ENCODE measurements at regions not wholly inside any gene's neighbourhood (a gene's known extent, or its start where the extent isn't known, plus 50 kb on each side); places are given as distances from the start of the nearest gene placed in this dataset.
"Not testable (repeated sequence)": the region's sequence is repeated elsewhere in the genome, so short reads cannot be mapped to it uniquely, and the experiment has no call there.

DNA sequence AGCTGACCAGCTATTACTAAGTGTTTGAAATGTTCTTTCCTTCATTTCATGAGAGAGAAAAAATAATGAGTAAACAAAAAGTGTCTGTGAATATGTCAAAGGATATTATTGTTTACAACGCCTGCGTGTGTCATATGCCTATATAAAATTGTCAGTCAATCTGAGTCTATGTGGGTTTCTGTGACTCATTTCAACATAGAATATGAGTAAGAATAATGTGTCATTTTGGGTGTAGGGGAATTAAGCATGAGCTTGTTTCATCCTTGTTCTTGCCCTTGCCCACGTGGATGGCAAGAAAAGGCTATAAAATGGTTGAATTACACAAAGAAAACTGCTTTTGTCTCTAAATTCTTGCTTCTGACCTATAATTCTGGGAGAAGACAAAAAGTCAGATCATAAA lies 466.0 kb downstream of the PTH2R start:
- ATAC-seq = no peak
- intact Hi-C loops (cut with DNase I) = no loop called here

DNA sequence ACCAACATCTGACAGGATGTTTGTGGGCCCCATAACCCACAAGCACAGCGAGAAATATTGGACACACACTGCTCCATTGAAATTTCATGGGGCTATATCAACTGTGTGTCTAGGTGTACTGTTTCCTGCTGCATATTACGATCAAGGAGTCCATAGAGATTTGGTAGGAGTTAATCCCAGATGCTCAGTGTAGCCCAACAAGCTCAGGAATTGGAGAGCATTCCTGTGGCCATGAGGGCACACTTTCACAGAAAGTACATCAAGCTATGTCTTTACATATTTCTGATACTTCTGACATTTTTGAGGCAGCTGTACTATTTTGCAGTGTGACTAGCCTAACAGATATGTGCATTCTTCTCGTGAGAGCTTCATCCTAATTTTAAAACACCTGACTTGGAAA lies 473.1 kb downstream of the PTH2R start:
- intact Hi-C loops (cut with DNase I) = no loop called here
- DNase-seq (ENCODE audit: missing footprints) (no peak), ATAC-seq (no peak)

More for the DNA sequence above, 466.0 kb downstream of the PTH2R start:
- no peak for DNase-seq (ENCODE audit: missing footprints)

DNA sequence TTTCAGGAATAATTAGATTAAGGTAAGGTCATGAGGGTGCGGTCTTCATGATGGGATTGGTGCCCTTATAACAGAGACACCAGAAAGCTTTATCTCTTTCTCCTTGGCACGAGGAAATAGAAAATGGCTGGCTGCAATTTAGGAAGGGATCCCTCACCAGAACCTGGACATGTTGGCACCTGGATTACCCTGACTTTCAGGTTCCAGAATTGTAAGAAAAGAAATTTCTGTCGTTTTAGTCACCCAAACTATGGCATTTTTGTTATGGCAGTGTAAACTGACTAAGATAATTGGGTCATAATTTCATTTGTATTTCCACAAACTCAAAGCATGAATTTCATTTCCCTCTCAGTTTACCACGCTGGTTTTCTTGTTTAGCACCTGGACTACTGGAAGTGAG lies 473.6 kb downstream of the PTH2R start:
- ATAC-seq (no peak), DNase-seq (ENCODE audit: missing footprints) (no peak)
- intact Hi-C loops (cut with DNase I) = no loop called here

DNA sequence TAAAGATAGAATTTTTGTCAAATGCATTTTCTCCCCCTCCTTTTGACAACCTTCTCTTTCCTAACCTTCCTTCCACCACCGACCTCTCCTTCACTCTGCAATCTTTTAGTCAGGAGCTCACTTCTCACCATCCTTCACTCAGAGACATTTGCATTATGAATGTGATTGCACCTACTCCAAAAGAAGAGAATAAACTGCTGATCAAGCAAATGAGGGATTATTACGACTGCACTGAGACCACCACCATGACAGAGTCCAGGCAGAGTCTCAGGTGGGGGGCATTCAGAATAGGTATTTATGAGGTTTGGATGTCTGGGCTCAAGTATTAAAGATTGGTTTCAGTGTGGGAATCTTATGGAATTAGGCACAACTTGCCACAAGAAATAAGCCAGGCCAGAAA lies 483.9 kb downstream of the PTH2R start:
- DNase-seq (ENCODE audit: missing footprints) (no peak), ATAC-seq (no peak)
- intact Hi-C loops (cut with DNase I) = no loop called here

DNA sequence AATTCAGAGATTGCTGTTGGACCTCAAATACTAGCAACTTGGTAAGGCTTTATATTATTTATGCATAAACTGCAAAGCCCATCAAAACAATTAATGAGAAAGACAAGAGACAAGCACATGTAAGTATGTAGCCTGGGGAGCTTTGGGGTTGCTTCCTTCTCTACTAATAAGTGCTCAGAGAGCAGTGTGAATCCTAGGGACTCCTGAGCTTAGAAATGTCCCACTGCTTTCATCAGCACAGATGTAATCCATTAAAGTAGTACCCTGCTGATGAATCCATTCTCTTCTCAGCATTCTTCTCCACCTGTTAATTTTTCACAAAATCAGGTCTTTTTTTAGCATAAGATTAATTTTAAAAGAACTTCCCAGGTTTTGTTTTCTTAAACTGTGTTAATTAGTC lies 485.6 kb downstream of the PTH2R start:
- intact Hi-C loops (cut with DNase I) = no loop called here
- ATAC-seq (no peak), DNase-seq (ENCODE audit: missing footprints) (no peak)

DNA sequence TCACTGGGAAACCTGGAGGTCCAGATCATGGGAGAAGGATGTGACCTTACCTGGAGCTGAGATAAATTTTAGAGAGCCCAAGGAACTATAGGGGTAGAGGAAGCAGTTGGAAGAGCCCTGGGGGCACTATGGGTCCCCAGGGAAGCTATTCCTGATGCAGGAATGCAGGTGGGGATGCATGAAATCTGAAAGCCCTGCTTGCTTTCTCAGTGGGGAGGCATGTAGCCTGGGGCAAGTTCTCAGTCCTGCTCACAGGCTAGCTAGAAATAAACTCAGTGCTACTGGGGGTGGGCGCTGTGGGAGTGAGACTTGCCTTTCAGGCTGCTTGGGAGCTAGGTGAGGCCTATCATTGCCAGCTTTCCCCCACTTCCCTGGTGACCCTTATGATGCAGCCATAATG lies 499.7 kb downstream of the PTH2R start:
- intact Hi-C loops (cut with DNase I) = no loop called here
- no peak for ATAC-seq

DNA sequence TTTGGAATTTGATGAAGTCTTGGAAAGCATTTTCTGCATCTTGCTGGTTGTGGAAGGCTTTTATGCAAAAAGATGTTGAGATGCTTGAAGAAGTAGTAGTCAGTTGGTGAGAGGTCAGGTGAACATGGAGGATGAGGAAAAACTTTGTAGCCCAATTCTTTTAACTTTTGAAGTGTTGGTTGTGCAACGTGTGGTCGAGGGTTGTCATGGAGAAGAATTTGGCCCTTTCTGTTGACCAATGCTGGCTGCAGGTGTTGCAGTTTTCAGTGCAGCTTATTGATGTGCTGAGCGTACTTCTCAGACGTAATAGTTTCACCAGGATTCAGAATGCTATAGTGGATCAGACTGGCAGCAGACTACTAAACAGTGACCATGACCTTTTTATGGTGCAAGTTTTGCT lies 508.4 kb upstream of the MAP2 start:
- no peak for DNase-seq (ENCODE audit: missing footprints)
- no peak for ATAC-seq
- intact Hi-C loops (cut with DNase I) = no loop called here

More for the DNA sequence above, 499.7 kb downstream of the PTH2R start:
- DNase-seq (ENCODE audit: missing footprints) = no peak

DNA sequence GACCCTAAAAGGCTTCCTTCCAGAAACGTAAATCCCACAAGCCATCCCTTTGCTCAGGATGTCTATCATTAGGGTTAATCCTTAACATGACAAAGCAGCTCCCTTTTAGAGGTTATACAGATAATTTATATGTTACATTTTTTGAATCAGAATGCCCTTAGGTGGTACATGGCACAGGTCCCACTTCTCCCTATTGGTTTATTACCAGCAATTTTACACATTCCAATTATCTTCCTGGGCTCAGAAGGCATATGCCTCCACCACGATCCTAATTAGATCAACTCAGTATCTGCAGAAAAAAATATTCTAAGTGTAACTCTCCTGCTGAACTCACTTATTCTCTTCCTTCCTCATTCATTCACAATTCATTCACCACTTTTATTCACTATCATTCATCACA lies 507.0 kb upstream of the MAP2 start:
- ATAC-seq (no peak), DNase-seq (ENCODE audit: missing footprints) (no peak)
- intact Hi-C loops (cut with DNase I) = no loop called here

DNA sequence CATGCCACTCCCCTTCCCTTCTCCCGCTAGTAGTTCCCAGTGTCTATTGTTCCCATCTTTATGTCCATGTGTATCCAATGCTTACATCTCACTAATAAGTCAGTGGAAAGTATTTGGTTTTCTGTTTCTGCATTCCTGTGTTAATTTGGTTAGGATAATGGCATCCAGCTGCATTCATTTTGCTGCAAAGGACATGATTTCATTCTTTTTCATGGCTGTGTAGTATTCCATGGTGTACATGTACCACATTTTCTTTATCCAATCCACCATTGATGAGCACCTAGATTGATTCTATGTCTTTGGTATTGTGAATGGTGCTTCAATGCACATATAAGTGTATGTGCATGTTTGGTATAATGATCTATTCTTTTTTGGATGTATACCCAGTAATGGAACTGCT lies 502.5 kb upstream of the MAP2 start:
- ATAC-seq; intact Hi-C loops (cut with DNase I); DNase-seq (ENCODE audit: missing footprints): not testable (repeated sequence)

DNA sequence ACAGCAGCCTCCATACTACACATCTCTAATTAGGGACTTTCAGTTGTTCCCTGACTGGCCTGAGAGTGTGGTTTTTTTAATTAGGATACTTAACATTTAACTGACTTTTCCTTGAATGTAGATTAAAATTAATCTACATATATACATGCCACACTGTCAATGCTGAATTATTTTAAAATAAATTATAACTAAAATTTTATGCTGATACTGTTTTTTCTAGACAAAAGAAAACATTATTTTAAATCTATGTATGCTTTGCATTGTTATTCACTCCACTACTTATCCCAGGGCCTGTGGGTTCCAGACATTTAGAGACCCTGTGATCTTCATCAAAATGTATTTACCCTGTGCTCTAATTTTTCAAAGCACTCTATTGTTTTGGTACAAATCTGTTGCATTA lies 496.0 kb upstream of the MAP2 start:
- intact Hi-C loops (cut with DNase I) = no loop called here
- no peak for DNase-seq (ENCODE audit: missing footprints)
- ATAC-seq = no peak

DNA sequence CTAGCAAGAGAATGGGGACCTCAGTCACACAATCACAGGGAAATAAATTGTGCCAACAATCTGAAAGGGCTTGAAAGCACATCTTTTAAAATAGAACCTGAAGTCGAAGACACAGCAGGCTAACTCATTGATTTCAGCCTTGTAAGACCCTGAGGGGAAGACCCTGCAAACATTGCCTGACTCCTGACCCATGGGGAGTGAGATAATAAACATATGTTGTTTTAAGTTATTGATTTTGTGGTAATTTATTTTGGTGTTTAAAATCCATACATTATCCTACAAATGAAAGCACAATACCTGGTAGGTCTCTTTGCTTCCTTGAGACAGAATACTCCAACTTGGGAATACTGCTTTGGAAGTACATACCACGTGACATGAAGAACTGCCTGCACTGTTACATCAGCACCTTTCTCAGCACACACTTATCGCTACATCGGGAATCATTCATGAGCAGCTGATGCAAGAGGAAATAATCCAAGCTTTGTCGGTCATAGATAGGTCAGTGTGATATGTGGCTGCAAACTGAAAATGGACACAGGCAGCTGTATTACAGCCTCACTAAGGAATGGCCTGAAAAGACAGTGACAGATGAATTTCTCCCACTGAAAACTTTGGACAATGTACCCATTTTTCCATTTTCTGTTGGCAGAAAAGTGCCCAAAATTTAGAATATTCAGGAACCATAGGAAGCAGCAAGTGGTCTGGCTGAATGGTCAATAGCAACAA lies 494.5 kb upstream of the MAP2 start:
- intact Hi-C loops (cut with DNase I) = no loop called here

DNA sequence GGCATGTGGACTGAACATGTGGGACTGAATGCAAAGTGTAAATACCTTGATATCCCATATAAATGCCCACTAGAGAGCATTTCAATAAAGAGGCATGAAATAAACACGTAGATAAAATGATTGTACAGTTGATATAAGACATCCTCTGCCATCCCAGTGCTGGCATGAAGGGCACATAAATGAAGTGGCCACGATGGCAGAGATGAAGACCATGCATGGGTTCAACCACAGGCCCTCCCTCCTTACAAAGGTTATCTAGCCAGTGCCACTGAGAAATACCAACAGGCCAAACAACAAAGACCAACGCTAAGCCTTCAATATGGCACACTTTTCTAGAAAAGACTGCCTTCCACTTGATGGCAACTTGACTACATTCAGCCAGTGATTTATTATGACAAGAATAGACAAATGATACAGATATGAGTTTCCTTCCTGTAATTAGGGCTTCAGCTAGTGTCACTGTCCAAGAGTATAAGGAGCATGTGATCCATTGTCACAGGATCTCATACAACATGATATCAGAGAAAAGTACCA lies 493.9 kb upstream of the MAP2 start:
- intact Hi-C loops (cut with DNase I) = no loop called here
- DNase-seq (ENCODE audit: missing footprints) (peak; percentile 22), ATAC-seq (no peak)

More for the DNA sequence above, 494.5 kb upstream of the MAP2 start:
- ATAC-seq (no peak), DNase-seq (ENCODE audit: missing footprints) (no peak)

DNA sequence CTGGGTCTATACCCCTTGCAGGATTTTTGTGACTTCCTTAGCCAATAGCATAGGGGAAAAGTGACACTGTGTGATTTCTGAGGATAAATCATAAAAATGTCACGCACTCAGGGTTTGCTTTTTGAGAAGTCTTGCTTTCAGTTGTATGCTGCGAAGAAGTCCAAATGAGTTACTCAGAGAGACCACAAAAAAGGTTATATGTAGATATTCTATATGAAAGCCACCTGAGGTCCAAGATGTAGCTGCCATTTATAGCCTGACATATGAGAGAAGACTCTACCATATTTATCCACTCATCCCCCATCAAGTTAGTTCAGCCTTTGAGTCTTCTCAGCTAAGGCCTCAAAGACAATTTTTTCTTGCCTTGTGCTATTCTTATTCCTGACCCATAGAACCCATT lies 488.3 kb upstream of the MAP2 start:
- no peak for DNase-seq (ENCODE audit: missing footprints)
- intact Hi-C loops (cut with DNase I) = no loop called here
- ATAC-seq = no peak

DNA sequence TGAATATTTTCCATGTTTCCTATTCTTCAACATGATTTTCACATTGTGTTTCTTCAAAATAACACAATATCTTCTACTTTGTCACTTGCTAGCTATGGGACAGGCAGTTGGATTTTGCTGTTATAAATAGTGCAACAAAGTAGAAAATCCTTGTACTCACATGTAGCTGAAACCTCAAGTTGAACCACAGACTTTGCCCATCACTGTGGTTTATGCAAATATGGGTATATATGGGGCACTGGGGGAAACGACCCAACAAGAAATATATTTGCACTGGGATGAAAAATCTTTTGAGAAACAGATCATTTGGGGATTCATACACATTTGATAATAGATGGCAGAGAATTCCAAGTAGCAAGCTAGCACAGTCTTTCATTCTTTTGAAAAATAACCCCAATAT lies 486.3 kb upstream of the MAP2 start:
- ATAC-seq (no peak), DNase-seq (ENCODE audit: missing footprints) (no peak)
- intact Hi-C loops (cut with DNase I) = no loop called here

DNA sequence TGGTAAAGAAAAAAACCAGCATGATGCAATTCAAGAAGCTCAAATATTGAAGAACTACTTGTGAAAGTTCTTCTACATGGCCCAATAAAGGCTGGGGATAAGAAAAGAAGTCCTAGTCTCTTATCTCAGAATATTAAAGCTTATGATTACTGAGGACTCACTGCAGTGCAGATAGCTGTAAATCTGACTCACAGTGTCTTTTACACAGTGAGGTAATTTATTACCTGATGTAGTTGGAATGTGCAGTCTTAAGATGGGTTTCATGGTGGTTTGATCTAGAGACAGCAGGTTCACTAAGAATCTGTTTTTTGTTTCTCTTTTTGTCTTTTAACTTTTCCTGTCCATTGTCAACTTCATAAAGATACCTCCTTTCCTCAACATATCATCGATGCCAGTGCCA lies 484.0 kb upstream of the MAP2 start:
- intact Hi-C loops (cut with DNase I) = no loop called here
- ATAC-seq = no peak
- no peak for DNase-seq (ENCODE audit: missing footprints)

DNA sequence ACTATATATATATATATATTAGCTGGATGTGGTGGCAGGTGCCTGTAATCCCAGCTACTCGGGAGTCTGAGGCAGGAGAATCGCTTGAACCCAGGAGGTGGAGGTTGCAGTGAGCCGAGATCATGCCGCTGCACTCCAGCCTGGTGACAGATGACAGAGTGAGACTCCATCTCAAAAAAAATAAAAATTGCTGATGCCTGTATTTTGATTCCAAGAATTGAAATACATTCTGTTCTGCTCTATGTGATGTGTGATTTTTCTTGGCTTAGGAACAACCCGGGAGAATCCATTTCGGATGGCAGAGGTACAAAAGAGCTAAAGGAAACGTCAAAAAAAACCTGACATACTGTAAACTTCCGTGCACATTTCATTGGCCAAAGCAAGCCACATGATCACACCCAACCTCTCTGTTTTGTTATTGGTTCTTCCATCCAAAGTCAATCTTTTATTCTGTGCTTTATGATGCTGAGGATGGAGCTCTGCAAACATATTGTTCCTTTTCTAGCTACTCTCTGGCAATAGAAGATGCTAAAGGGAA lies 478.1 kb upstream of the MAP2 start:
- DNase-seq (ENCODE audit: missing footprints) = no peak

DNA sequence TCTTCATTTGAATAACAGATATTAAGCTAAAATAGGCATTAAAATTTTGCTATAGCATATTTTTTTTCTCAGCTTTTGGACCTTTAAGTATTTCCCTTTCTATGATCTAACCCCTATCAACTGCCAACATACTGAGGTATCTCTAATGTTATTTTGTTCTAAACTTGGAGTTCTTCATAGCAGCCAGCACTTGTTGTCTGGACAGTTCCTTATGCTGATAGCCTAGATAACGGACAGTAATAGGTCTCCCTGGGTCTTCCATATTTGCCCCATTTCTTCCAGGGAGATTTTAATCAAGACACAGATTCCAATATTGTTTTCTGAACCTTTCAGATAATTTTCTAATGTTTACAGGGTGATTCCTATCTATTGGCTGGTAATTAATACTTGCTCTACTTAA lies 475.8 kb upstream of the MAP2 start:
- intact Hi-C loops (cut with DNase I) = no loop called here
- DNase-seq (ENCODE audit: missing footprints) = no peak
- ATAC-seq = no peak

More for the DNA sequence above, 478.1 kb upstream of the MAP2 start:
- ATAC-seq = no peak
- intact Hi-C loops (cut with DNase I) = no loop called here

DNA sequence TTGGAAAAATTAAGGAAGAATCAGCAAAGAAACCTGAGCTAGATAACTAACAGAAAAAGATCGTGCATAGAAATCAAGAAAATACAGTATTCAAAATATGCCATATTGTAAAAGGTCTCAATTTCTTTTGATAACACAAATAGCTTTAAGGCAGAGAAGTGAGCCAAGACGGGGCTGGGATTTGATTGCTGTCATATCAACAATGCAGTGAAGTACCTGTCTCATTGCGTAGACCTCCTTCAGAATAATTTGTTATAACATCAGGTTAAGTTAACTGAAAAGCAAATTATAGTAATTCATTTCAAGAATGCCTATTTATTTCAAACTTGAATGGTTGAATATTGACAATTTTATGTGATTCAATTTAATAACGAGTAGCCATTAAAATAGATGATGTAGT lies 453.8 kb upstream of the MAP2 start:
- intact Hi-C loops (cut with DNase I) = no loop called here
- DNase-seq (ENCODE audit: missing footprints) = no peak
- ATAC-seq = no peak

DNA sequence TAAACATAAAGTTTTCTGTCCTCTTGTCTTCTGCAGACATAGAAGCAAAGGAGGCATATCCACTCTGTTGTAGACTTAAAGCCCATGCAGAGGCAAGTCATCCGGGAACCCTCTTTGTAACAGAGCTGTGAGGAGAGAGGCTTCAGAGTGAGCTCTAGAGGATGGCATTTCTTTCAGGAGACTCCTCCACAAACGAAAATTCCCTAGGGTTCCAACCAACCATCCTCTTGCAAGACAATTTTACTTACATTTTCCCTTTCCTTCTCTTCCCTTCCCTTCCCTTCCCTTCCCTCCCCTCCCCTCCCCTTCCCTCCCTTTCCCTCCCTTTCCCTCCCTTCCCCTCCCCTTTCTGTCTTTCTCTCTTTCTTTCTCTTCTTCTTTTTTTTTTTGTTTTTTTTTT lies 446.3 kb upstream of the MAP2 start:
- no peak for DNase-seq (ENCODE audit: missing footprints)

DNA sequence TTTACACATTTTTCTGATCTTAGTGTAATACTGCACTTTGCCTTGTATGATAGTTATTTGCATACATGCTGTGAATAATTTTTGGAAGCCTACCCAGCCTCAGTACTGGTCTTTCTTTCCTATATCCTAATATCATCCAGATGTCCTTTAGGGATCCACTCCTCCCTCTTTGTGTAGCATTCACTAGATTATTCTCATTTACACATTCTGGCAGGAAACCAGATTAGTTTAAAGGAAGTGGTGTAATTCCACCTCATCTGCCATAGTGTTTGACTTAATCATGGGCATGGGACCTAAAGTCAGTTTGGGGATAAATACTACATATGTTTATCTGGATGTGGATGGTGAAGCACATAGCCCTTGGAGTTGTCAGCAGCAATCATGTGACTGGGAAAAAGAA lies 444.9 kb upstream of the MAP2 start:
- intact Hi-C loops (cut with DNase I) = no loop called here
- DNase-seq (ENCODE audit: missing footprints) (no peak), ATAC-seq (no peak)

More for the DNA sequence above, 446.3 kb upstream of the MAP2 start:
- intact Hi-C loops (cut with DNase I) = no loop called here
- no peak for ATAC-seq

DNA sequence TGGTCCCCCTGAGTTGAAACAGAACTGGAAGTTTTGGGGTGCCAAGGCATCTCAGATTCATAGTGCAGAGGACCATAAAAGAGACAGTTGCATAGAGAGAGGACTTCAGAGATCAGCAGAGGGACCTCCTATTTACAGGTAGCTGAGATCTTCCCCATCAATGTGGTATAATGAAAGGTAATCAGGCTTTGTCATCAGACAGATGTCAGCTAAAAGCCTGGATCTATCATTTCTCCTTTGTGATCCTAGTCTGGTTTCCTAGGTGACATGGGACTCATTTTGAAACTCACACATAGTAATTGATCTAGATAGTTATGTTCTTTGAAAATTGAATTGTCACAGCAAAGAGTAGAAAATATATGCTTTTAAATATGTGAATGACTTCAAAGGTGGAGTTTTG lies 443.5 kb upstream of the MAP2 start:
- ATAC-seq (no peak), DNase-seq (ENCODE audit: missing footprints) (no peak)
- intact Hi-C loops (cut with DNase I) = no loop called here
